Liver (tissue), 8 donors: ENCODE measurements at regions not wholly inside any gene's neighbourhood (a gene's known extent, or its start where the extent isn't known, plus 50 kb on each side); places are given as distances from the start of the nearest gene placed in this dataset.

Experiments
- DNase-seq: peaks from one replicate; pipeline ENCODE4 v3.0.0-alpha.2; 2017; ENCODE audit warnings: low spot score
- H3K27ac ChIP-seq, 2 donors: one replicate each; pipeline ENCODE4 v1.7.0; 2013; ENCODE audit warnings: inconsistent platforms in 2 of 2, low read length in 2 of 2, control low read depth in 1 of 2, low read depth in 1 of 2, mild to moderate bottlenecking in 1 of 2
- H3K27me3 ChIP-seq, 4 donors: one replicate each; pipeline versions ENCODE4 v1.6.1 to v1.7.0; 2013; ENCODE audit warnings: low read length in 3 of 4, inconsistent platforms in 1 of 4, mild to moderate bottlenecking in 1 of 4, moderate library complexity in 1 of 4; ENCODE audit not compliant: control insufficient read depth in 4 of 4, insufficient read depth in 4 of 4
- H3K36me3 ChIP-seq, 4 donors: one replicate each; pipeline versions ENCODE4 v1.6.1 to v1.7.0; 2013; ENCODE audit warnings: low read length in 3 of 4, mild to moderate bottlenecking in 3 of 4, low read depth in 1 of 4, moderate library complexity in 1 of 4; ENCODE audit not compliant: control insufficient read depth in 4 of 4, insufficient read depth in 3 of 4
- H3K4me1 ChIP-seq, 4 donors: one replicate each; pipeline versions ENCODE4 v1.6.1 to v1.7.0; 2013; ENCODE audit warnings: low read length in 3 of 4, mild to moderate bottlenecking in 3 of 4, moderate library complexity in 1 of 4; ENCODE audit not compliant: control insufficient read depth in 4 of 4, insufficient read depth in 4 of 4
- H3K4me3 ChIP-seq, 3 donors: one replicate each; pipeline versions ENCODE4 v1.6.1 to v1.7.0; 2013; ENCODE audit warnings: low read length in 3 of 3, control low read depth in 1 of 3, low read depth in 1 of 3, mild to moderate bottlenecking in 1 of 3
- H3K9ac ChIP-seq, 2 donors: one replicate each; pipeline ENCODE4 v1.7.0; 2013; ENCODE audit warnings: low read length in 2 of 2, mild to moderate bottlenecking in 2 of 2, moderate library complexity in 2 of 2, control low read depth in 1 of 2, low read depth in 1 of 2
- H3K9me3 ChIP-seq, 4 donors: one replicate each; pipeline versions ENCODE4 v1.6.1 to v1.7.0; 2013; ENCODE audit warnings: low read length in 3 of 4; ENCODE audit not compliant: control insufficient read depth in 4 of 4
- EGR1 ChIP-seq, 2 donors: IDR thresholded peaks; 2 replicates each; pipeline ENCODE4 v1.6.1; 2016 to 2018; ENCODE audit warnings: antibody characterized with exemption in 2 of 2, low read depth in 2 of 2
- FOXA1 ChIP-seq: IDR thresholded peaks from 2 replicates; pipeline ENCODE4 v1.6.1; 2016; ENCODE audit warnings: antibody characterized with exemption
- FOXA2 ChIP-seq: IDR thresholded peaks from 2 replicates; pipeline ENCODE4 v1.6.1; 2016; ENCODE audit warnings: antibody characterized with exemption
- GABPA ChIP-seq, 2 donors: IDR thresholded peaks in 1 of 2; conservative IDR thresholded peaks in 1 of 2; 2 replicates each; pipeline ENCODE4 v1.6.1; 2016; ENCODE audit warnings: antibody characterized with exemption in 2 of 2, mild to moderate bottlenecking in 1 of 2, moderate library complexity in 1 of 2
- HNF4A ChIP-seq, 2 donors: conservative IDR thresholded peaks; 2 replicates each; pipeline ENCODE4 v1.6.1; 2016; ENCODE audit warnings: antibody characterized with exemption in 2 of 2, mild to moderate bottlenecking in 2 of 2
- HNF4G ChIP-seq: IDR thresholded peaks from 2 replicates; pipeline ENCODE4 v1.6.1; 2016; ENCODE audit warnings: antibody characterized with exemption
- JUND ChIP-seq, 2 donors: IDR thresholded peaks; 2 replicates each; pipeline ENCODE4 v1.6.1; 2016; ENCODE audit warnings: antibody characterized with exemption in 2 of 2
- NR2F2 ChIP-seq: IDR thresholded peaks from 2 replicates; pipeline ENCODE4 v1.6.1; 2016; ENCODE audit warnings: antibody characterized with exemption
- RAD21 ChIP-seq, 2 donors: IDR thresholded peaks; 2 replicates each; pipeline ENCODE4 v1.6.1; 2016; ENCODE audit warnings: antibody characterized with exemption in 2 of 2, mild to moderate bottlenecking in 2 of 2
- RXRA ChIP-seq, 2 donors: IDR thresholded peaks; 2 replicates each; pipeline ENCODE4 v1.6.1; 2017 to 2018; ENCODE audit warnings: antibody characterized with exemption in 2 of 2, mild to moderate bottlenecking in 1 of 2
- SP1 ChIP-seq: IDR thresholded peaks from 2 replicates; pipeline ENCODE4 v1.6.1; 2018; ENCODE audit warnings: antibody characterized with exemption, mild to moderate bottlenecking
- TAF1 ChIP-seq: conservative IDR thresholded peaks from 2 replicates; pipeline ENCODE4 v1.6.1; 2016; ENCODE audit warnings: antibody characterized with exemption, mild to moderate bottlenecking
- YY1 ChIP-seq: IDR thresholded peaks from 2 replicates; pipeline ENCODE4 v1.6.1; 2016; ENCODE audit warnings: antibody characterized with exemption, mild to moderate bottlenecking
- WGBS: extraction: QIAGEN DNeasy Blood & Tissue Kit; methylation state at CpG from one replicate; pipeline ENCODE4 v1.1.7; 2013; 5-methylcytosine and 5-hydroxymethylcytosine counted together
- TF ChIP-seq, protein P1 (sequence below): IDR thresholded peaks from 2 replicates; pipeline ENCODE4 v1.6.1; 2016; ENCODE audit warnings: antibody characterized with exemption, mild to moderate bottlenecking
- TF ChIP-seq, protein P2 (sequence below): IDR thresholded peaks from 2 replicates; pipeline ENCODE4 v1.6.1; 2016; ENCODE audit warnings: antibody characterized with exemption
- TF ChIP-seq, protein P3 (sequence below): IDR thresholded peaks from 2 replicates; pipeline ENCODE4 v1.6.1; 2016; ENCODE audit warnings: antibody characterized with exemption
- TF ChIP-seq, protein P4 (sequence below): IDR thresholded peaks from 2 replicates; pipeline ENCODE4 v1.6.1; 2016; ENCODE audit warnings: antibody characterized with exemption
- TF ChIP-seq, protein P5 (sequence below): fragments of 150-350 bp; IDR thresholded peaks from 2 replicates; pipeline ENCODE4 v1.5.1; 2017; ENCODE audit warnings: improper control_type of control experiment, low read depth, low read length; ENCODE audit not compliant: missing input control
- donor health status: healthy.
- donor health status: healthy.
- donor health status: healthy.
- donor health status: healthy.
- donor health status: healthy.

DNA sequence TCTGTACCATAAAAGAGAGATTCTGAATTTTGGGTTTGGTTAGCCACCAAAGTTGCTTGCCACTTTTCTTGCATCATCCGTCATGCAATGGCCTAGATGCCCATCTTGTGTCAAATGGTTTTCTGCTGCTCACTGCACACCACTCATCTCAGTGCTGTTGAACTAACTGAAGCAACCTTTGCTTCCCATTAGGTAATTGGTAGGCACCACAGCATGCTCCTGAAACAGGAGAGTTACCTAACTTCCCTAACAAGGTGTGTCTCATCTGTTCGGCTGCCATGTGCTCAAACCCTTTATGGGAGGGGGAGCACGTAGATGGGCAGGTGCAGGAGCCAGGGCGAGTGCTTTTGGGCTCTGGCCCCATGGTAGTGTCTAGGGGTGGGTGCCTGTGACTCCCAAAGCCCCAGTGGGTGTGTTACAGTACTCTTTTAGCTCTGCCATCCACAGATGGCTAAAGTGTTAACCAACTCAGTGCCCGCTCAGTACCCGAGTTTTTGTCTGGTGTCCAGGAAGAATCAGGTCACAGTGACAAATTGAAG, 147.4 kb upstream of the SPACA1 start:
- no peak for DNase-seq
- Histone ChIP-seq H3K27me3 (no peaks in the 10 kb centered on the region), H3K4me1 (peaks cover 0 to 15% (median under 1%) of the 10 kb centered on the region in 4 donors), H3K4me3 (no peak overlapping the region), H3K36me3 (no peaks in the 10 kb centered on the region), H3K9ac (no peak overlapping the region), H3K27ac (peak overlapping the region; percentile 48 to 76), H3K9me3 (no peaks in the 10 kb centered on the region)
- 77% methylated on average over 6 of the region's 6 CpGs for WGBS
- TF ChIP-seq HNF4G (no peak), RXRA (IDR thresholded peaks at IDR 0.05) (peak in 1 of 2 donors; percentile 50), HNF4A (conservative IDR thresholded peaks at IDR 0.05) (peak in 1 of 2 donors; percentile 50), RAD21 (IDR thresholded peaks at IDR 0.05) (no peak), JUND (IDR thresholded peaks at IDR 0.05) (peak in 1 of 2 donors; percentile 6), YY1 (no peak), FOXA2 (peak; percentile 27)
- TF ChIP-seq, protein P1, sequence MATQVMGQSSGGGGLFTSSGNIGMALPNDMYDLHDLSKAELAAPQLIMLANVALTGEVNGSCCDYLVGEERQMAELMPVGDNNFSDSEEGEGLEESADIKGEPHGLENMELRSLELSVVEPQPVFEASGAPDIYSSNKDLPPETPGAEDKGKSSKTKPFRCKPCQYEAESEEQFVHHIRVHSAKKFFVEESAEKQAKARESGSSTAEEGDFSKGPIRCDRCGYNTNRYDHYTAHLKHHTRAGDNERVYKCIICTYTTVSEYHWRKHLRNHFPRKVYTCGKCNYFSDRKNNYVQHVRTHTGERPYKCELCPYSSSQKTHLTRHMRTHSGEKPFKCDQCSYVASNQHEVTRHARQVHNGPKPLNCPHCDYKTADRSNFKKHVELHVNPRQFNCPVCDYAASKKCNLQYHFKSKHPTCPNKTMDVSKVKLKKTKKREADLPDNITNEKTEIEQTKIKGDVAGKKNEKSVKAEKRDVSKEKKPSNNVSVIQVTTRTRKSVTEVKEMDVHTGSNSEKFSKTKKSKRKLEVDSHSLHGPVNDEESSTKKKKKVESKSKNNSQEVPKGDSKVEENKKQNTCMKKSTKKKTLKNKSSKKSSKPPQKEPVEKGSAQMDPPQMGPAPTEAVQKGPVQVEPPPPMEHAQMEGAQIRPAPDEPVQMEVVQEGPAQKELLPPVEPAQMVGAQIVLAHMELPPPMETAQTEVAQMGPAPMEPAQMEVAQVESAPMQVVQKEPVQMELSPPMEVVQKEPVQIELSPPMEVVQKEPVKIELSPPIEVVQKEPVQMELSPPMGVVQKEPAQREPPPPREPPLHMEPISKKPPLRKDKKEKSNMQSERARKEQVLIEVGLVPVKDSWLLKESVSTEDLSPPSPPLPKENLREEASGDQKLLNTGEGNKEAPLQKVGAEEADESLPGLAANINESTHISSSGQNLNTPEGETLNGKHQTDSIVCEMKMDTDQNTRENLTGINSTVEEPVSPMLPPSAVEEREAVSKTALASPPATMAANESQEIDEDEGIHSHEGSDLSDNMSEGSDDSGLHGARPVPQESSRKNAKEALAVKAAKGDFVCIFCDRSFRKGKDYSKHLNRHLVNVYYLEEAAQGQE: peak; percentile 11
- TF ChIP-seq, protein P2, sequence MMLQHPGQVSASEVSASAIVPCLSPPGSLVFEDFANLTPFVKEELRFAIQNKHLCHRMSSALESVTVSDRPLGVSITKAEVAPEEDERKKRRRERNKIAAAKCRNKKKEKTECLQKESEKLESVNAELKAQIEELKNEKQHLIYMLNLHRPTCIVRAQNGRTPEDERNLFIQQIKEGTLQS: peak; percentile 17
- TF ChIP-seq, protein P3, sequence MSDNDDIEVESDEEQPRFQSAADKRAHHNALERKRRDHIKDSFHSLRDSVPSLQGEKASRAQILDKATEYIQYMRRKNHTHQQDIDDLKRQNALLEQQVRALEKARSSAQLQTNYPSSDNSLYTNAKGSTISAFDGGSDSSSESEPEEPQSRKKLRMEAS: peak; percentile 51

DNA sequence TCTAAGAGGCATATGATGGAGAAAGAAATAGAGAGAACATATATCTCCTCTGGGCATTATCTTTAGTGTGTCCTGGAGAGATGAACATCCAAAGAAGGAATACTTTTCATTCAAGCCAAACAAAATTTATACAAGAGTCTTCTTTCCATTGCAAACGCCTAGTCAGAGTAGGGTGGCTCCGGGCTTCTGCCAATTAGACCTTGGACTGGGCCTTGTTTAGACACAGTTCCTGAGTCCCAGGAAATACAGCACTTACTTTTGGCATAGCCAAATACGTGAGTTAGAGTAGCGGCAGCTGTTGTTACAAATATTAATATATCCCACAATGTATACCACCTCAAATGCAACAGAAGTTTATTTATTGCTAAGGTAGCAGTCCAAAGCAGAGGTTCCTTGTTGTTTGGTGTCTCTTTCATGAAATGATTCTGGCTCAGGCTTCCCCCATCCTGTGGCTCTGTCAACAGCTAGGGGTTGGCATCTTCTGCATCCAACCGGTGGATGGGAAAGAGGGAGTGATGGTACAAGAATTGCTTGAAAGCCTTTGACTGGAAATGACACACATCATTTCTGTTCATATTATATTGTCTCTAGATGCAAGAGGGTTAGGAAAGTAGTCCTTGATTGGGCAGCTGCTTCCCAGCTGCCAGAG, 148.0 kb upstream of the SPACA1 start:
- no peak overlapping the region for H3K4me3 ChIP-seq
- WGBS: 33% methylated on average over 5 of the region's 5 CpGs

More for the DNA sequence above, 148.0 kb upstream of the SPACA1 start:
- peak overlapping the region; percentile 48 to 76 for H3K27ac ChIP-seq
- H3K4me1 ChIP-seq: peaks cover 0 to 15% (median under 1%) of the 10 kb centered on the region in 4 donors
- no peak overlapping the region for H3K9ac ChIP-seq
- TF ChIP-seq TAF1: no peak
- TF ChIP-seq YY1: no peak
- TF ChIP-seq HNF4G: peak; percentile 78
- TF ChIP-seq, protein P4, sequence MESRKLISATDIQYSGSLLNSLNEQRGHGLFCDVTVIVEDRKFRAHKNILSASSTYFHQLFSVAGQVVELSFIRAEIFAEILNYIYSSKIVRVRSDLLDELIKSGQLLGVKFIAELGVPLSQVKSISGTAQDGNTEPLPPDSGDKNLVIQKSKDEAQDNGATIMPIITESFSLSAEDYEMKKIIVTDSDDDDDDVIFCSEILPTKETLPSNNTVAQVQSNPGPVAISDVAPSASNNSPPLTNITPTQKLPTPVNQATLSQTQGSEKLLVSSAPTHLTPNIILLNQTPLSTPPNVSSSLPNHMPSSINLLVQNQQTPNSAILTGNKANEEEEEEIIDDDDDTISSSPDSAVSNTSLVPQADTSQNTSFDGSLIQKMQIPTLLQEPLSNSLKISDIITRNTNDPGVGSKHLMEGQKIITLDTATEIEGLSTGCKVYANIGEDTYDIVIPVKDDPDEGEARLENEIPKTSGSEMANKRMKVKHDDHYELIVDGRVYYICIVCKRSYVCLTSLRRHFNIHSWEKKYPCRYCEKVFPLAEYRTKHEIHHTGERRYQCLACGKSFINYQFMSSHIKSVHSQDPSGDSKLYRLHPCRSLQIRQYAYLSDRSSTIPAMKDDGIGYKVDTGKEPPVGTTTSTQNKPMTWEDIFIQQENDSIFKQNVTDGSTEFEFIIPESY: no peak
- TF ChIP-seq NR2F2: no peak
- TF ChIP-seq, protein P1: peak; percentile 25
- TF ChIP-seq SP1: peak; percentile 83
- no peak for TF ChIP-seq EGR1 (IDR thresholded peaks at IDR 0.05; ENCODE audit: low read depth in 2 of 2)
- peak in 1 of 2 donors; percentile 36 for TF ChIP-seq GABPA (IDR thresholded peaks at IDR 0.05 in 1 of 2, conservative IDR thresholded peaks at IDR 0.05 in 1 of 2)
- TF ChIP-seq JUND (IDR thresholded peaks at IDR 0.05): peak in 1 of 2 donors; percentile 56
- TF ChIP-seq FOXA1: no peak
- TF ChIP-seq, protein P3: no peak
- peak in 1 of 2 donors; percentile 43 for TF ChIP-seq RXRA (IDR thresholded peaks at IDR 0.05)
- peak; percentile 91 to 92 for TF ChIP-seq HNF4A (conservative IDR thresholded peaks at IDR 0.05)
- TF ChIP-seq, protein P2: no peak
- TF ChIP-seq, protein P5, sequence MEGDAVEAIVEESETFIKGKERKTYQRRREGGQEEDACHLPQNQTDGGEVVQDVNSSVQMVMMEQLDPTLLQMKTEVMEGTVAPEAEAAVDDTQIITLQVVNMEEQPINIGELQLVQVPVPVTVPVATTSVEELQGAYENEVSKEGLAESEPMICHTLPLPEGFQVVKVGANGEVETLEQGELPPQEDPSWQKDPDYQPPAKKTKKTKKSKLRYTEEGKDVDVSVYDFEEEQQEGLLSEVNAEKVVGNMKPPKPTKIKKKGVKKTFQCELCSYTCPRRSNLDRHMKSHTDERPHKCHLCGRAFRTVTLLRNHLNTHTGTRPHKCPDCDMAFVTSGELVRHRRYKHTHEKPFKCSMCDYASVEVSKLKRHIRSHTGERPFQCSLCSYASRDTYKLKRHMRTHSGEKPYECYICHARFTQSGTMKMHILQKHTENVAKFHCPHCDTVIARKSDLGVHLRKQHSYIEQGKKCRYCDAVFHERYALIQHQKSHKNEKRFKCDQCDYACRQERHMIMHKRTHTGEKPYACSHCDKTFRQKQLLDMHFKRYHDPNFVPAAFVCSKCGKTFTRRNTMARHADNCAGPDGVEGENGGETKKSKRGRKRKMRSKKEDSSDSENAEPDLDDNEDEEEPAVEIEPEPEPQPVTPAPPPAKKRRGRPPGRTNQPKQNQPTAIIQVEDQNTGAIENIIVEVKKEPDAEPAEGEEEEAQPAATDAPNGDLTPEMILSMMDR: no peak
- TF ChIP-seq RAD21 (IDR thresholded peaks at IDR 0.05): peak in 1 of 2 donors; percentile 22
- no peaks in the 10 kb centered on the region for H3K36me3 ChIP-seq
- no peaks in the 10 kb centered on the region for H3K27me3 ChIP-seq
- no peaks in the 10 kb centered on the region for H3K9me3 ChIP-seq
- no peak for DNase-seq
